ENCODE measurements at regions not wholly inside any gene's neighbourhood (a gene's known extent, or its start where the extent isn't known, plus 50 kb on each side); places are given as distances from the start of the nearest gene placed in this dataset.
"Not testable (repeated sequence)": the region's sequence is repeated elsewhere in the genome, so short reads cannot be mapped to it uniquely, and the experiment has no call there.

DNA sequence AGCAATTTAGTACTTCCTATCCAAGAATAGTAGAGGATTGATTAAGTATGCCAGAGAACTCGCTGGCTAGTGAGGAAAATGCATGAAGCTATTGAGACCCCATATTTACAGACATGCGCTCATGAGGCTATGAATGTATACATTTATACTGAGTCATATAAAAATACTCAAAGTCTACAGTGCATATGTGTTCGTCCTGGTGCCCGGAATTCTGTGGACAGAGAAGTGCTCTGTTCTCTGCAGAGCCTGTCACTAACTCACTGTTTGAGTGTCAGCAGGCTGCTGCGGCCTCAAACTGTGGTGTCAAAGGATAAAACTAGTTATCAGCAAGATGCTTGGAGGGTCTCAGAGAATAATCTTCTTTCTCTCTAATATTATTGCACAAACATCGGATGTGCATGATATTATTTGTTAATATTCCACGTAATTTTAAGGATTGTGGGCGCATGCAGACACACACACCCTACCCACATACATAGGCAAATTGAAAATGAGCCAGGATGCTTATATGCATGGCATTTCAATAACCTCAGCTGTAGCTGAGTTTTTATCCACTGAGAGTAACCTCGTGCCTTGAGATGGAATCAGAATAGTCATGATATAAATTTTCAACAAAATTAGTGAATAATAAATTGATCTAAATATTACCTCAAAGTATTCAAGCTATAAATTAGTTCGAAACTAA lies 50.0 kb upstream of the TSC22D2 start:
- H3K4me3 ChIP-seq (ENCODE audit: low read depth, low read length) = no peak overlapping the region
- DNase-seq (ENCODE audit: low read depth) = no peak

DNA sequence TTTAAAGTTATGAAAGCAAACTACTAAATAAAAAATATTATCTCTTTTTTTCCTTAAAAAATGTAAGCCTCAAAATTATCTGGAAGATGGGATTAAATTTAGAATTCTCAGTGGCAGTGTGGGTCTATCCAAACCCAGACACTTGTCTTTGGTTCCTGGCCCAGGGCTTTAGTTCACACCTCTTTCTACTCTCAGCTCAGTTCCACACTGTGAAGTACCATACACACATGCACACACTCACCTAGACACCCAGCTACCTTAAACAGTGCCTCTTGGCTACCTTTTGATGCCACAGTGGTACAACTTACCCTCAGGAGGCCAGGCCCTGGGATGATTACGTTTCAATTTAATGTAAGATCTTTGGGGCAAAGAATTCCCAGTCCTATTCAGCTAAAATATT lies 51.0 kb upstream of the TSC22D2 start:
- DNase-seq (ENCODE audit: low read depth) = no peak
- H3K4me3 ChIP-seq (ENCODE audit: low read depth, low read length) = no peak overlapping the region

DNA sequence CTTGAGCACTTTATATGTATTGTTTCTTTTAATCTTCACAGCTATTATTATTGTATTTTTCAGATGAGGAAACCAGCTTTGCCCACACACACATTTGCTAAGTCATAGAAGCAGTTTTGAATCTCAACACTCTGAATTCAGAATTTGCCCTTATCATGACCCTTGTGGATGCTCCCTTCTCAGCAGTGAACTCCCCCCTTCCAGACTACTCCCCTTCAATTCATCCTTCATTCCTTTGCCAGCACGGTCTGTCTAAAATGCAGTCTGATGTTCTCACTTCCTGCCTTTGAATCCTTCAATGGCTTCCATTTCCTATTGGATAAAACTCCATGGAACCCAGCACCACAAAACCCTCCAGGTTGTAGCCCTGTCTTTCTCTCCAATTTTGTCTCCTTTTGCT lies 52.5 kb upstream of the TSC22D2 start:
- DNase-seq (ENCODE audit: low read depth) = no peak

DNA sequence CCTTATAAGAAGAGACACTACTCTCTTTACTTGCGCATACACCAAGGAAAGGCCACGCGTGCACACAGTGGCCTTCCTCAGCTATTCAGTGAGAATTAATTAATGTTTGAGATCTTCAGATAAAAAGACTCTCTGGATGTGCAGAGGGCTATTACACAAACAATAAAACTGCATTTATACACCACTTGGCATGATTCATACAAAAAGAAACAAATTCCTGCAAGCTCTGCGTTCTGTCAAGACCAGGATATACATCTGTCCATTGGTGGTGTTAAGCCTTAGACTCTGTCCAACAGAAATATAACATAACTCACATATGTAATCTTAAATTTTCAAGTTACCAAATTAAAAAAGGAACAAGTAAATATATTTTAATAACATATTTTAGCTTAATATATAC lies 55.2 kb upstream of the TSC22D2 start:
- no peak overlapping the region for H3K4me3 ChIP-seq (ENCODE audit: low read depth, low read length)
- no peak for DNase-seq (ENCODE audit: low read depth)

More for the DNA sequence above, 52.5 kb upstream of the TSC22D2 start:
- no peak overlapping the region for H3K4me3 ChIP-seq (ENCODE audit: low read depth, low read length)

DNA sequence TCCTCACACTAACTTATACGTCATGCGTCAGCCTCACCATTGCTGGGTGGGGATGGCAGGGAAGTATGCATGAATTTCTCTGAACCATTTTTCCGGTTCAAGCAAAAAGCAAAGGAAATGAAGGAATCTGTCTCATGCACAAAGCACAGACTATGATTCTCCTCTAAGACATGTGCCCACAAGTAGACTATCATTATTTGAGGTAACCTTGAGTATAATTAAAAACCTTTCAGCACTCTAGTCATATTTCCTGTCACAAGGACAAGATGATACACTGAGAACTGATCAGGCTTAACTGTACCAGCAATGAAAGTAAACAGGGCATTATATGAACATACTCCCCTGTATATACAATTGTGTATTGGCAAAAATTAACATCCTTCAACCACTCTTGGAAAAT lies 56.7 kb upstream of the TSC22D2 start:
- no peak overlapping the region for H3K4me3 ChIP-seq (ENCODE audit: low read depth, low read length)
- no peak for DNase-seq (ENCODE audit: low read depth)

DNA sequence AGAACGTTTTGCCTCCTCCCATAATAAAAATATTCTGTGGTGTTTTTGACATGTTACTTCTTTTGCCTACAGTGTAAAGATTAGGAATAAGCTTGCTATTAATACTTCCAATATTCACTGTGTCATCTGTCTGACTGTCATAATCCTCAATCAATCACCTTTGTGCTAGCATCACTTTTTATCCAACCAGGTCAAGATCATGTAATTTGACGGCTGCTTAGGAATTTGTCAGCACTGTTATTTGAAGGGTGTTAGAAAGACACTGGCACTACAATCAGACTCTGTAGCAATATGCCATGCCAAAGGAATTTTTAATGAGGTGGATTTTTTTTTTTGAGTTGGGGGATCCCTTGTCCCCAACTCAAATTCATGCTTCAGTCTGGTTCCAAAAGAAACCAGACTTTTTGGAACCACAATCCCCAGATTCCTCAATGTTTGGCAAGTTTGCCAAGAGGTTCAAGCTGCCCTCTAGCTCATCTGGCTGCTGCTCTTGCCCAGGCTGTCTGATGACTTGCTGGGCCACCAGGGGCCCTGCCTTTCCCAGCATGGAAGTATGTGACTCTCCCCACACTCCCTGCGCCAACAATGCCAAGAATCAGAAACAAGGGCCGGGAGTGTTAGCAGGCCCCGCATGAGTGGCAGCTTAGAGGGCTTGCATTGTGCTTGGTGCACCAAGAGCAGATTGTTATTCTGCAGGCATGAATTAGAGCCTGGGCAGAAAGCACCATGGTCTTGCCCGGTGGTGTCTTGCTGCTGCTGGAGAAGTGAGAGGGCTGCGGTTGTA lies 58.6 kb upstream of the TSC22D2 start:
- no peak for DNase-seq (ENCODE audit: low read depth)
- no peak overlapping the region for H3K4me3 ChIP-seq (ENCODE audit: low read depth, low read length)

DNA sequence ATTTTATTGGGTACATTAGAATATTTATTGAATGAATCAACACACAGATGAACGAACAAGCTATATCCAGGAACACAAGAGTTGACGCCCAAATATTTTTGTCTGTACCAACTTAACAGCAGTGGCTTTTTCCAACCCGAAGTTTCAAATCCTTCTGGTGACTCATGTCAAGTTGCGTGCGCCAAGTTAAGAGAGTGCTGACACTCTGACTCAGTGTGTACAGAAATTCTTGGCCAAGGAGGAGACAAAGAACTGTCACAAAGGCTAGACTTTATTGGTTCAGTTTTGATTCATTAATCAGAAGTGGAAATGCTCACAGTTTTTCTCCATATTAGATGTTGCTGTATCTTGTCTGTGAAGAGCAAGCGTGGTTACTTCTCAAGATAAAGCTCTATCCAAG lies 59.6 kb upstream of the TSC22D2 start:
- no peak overlapping the region for H3K4me3 ChIP-seq (ENCODE audit: low read depth, low read length)
- DNase-seq (ENCODE audit: low read depth) = peak; percentile 81

DNA sequence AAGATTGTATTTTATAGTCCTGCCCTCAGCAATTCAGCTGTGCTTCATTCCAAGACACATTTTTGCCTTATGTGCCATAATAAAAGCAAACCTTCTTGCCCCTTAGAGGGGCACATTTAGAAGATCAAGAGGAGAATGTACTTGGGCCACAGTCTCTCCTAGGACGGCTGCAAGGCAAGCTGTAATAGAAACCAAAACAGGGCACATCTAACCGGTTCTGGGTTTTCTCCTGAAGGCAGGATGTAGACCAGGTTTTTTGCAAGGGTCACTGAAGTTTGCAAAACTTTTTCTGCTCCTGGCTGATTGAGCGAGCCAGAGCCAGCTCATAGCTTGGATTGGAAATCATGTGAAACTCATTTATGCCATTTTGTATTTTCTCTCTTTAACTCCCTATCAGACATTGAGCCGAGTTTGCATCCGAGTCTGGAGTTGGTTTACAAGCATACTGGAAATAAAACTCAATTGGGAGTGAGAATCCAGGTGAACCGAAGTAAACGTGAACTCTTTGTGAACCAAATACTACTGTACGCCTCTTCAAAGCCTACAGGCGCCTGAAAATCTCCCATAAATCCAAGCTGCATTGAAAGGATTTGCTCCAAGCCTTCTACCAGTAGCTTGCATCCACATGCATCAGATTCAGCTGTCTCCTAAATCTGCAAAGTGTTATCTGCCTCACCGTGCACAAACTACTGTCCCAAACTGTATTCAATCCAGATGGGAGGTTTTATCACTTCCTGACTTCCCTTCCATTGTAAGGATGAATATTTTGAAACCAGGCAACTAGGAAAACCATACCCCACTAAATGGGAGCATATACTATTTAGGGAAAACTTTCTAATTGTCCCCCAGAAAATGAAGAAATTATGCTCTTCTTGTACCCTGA lies 60.9 kb upstream of the TSC22D2 start:
- DNase-seq (ENCODE audit: low read depth) = no peak
- no peak overlapping the region for H3K4me3 ChIP-seq (ENCODE audit: low read depth, low read length)

DNA sequence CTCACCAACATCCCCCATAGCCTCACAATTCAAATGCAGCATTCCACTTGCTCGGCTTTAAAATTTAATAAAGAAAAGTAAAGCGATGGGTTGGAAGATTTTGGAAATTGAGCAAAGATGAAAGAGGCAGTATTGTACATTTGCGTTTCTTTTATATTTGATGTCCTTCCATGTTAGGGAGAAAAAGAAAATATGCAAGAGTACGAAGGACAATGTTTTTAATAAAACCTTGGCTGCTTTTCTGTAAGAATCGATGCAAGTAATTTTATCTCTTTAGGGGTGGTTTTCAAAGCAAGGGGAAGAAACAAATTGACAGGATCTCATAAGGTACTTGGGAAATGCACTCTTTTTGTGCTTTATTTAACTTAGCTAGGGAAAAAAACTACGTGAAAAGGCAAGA lies 61.8 kb upstream of the TSC22D2 start:
- no peak for DNase-seq (ENCODE audit: low read depth)
- H3K4me3 ChIP-seq (ENCODE audit: low read depth, low read length) = no peak overlapping the region

DNA sequence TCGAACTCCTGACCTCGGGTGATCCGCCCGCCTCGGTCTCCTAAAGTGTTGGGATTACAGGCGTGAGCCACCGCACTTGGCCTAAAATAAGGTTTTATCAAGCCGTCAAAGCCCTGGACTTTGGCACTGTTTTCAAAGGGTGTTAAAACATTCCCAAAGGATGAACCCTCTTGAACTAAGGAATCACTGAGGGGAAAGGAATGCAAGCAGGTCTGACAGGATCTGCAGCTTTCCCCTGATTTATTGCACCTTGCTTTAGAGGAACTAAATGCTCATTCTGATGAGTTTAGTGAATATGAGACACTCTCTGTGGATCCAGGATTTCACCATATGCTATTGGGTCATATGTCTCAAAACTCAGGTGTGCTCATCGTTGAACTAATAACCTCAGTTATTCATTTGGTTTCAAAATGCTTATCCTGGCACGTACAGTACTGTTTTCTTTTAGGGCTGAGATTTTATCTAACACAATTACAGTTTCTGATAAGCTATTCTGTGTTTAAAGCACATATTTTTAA lies 63.0 kb upstream of the TSC22D2 start:
- no peak for DNase-seq (ENCODE audit: low read depth)

DNA sequence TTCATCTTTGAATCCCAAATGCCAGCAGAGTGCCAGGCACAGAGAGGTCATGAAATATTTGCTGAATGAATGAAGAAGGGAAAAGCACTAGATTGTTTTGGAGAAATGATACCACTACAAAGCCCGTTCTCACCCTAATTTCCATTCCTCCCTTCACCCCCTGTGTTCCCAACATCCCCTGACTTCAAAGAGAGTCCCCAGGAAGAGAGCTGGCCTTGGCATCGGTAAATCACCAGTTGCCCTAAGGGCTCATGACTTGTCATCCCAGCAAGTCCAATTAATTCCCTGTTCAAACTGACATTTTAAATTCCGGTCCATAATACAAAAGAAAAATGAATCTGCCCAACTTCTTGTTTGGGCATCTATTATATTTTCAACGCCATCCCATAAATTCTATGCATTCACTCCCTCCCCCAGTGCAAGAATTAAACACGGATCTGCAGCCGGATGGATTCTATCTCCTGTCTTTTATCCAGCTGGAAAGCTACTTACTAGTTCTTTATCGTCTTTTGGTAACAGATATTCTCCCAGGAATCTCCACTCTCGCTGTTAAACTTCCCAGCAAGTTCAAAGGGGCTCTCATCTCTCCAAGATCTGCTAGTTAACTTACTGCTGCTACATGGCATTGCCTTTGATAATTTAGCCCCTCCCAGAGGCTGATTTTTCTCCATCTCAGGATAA lies 63.9 kb upstream of the TSC22D2 start:
- no peak overlapping the region for H3K4me3 ChIP-seq (ENCODE audit: low read depth, low read length)
- DNase-seq (ENCODE audit: low read depth) = no peak

More for the DNA sequence above, 63.0 kb upstream of the TSC22D2 start:
- no peak overlapping the region for H3K4me3 ChIP-seq (ENCODE audit: low read depth, low read length)

DNA sequence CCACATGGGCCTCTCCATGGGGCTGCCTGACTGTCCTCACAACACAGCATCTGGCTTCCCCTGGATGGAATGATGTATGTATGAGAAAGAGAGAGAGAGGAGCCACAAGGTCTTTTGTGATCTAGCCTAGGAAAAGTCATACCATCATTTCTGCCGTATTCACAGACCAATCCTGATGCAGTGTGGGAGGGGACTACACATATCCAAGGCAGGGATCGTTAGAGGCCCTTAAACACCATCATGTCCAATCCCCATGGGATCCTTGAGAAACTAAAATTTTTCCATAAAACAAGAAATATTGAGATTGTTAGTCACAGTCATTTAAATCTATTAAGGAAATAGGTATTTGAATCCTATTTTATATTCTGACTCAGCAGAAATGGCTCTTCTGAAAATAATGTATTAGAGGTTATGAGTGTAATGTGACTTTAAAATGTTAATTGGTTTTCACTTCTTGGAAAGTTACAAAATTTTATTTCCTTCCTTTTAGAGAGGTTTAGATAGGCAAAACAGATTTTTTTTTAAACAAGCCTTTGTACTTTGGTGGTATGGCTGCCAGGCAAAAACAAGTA lies 65.1 kb upstream of the TSC22D2 start:
- H3K4me3 ChIP-seq (ENCODE audit: low read depth, low read length) = no peak overlapping the region
- no peak for DNase-seq (ENCODE audit: low read depth)

DNA sequence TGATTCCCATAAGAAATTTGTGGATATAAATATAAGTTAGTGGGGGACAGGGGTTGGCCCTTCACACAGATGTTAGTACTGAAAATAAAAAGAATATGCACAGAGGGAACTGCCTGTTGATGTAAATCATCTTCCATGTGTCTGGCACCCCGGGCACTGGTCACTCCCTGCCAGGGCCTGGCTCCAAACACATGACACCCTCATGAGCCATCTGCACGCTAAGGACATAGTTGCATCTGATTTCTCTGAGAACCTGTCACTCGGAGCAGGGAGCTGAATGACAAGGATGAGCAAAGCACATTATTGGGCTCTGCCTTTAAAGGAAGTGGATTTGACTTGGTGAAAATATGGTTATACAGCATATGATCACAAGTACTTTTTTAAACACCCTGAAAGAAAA lies 66.2 kb upstream of the TSC22D2 start:
- no peak overlapping the region for H3K4me3 ChIP-seq (ENCODE audit: low read depth, low read length)
- DNase-seq (ENCODE audit: low read depth) = no peak

DNA sequence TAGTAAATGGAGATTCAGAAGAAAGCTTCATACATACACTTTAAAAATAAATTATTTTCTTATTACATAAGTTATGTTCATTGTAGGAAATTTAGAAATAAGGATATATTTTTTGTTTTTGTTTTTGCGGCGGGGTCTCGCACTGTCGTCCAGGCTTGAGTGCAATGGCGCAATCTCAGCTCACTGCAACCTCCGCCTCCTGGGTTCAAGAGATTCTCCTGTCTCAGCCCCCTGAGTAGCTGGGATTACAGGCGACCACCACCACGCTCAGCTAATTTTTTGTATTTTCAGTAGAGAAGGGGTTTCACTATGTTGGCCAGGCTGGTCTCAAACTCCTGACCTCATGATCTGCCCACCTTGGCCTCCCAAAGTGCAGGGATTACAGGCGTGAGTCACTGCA lies 71.7 kb upstream of the TSC22D2 start:
- not testable (repeated sequence) for DNase-seq (ENCODE audit: low read depth); H3K4me3 ChIP-seq (ENCODE audit: low read depth, low read length)

DNA sequence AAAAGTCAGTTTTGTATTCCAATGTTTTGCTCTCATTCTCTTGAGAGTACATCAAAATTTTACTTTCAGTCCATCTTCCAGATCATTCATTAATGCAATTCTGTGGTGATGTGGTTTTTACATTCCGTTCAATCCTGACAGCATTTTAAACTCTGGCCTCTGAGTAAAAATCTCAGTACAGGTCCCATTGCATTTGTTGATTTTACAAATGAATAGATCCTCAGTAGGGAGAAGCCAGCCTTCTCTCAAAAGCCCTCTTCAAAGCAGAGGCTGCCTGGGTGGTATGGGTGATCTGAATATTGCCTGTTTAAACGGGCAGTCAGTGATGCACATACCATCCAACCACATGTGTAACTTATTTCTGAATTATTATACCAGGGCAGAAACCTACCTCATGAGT lies 72.5 kb upstream of the TSC22D2 start:
- DNase-seq (ENCODE audit: low read depth) = no peak

DNA sequence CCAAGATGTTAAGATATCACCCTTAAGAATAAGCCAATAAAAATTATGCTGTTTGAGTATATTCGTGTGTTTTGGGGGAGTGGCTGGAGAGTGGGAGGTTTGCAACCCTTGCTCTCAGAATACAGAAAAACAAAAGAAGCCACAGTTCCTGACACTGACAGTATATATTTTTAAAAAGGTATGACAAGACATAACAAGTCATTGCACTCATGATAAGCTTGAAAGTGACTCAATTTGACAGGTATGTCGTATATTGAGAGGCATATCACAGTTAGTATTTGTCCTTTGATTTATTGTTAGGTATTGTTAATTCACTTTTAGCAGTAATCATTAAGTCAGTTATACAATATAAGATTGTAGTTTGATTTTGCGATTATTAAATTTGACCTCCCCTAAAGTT lies 73.1 kb upstream of the TSC22D2 start:
- H3K4me3 ChIP-seq (ENCODE audit: low read depth, low read length) = no peak overlapping the region

More for the DNA sequence above, 72.5 kb upstream of the TSC22D2 start:
- no peak overlapping the region for H3K4me3 ChIP-seq (ENCODE audit: low read depth, low read length)

DNA sequence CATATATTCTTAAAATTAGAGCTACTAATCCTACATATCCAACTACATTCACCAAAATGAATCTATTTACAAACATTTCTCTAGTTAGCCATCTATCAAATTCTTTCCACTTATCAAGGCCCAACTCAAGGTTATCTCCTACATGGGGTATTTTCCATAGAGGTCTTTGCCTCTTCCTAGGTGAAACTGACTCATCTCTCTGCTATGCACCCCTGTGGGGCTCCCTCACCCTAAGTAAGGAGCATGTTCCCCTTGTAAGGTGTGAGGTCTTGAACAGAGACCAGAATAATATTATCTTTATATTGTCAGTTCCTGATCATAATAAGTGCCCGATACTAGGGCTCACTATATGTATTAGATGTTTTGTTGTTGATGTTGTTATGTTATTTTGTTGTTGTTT lies 74.6 kb upstream of the TSC22D2 start:
- H3K4me3 ChIP-seq (ENCODE audit: low read depth, low read length) = no peak overlapping the region
- DNase-seq (ENCODE audit: low read depth) = no peak

More for the DNA sequence above, 73.1 kb upstream of the TSC22D2 start:
- DNase-seq (ENCODE audit: low read depth) = no peak

DNA sequence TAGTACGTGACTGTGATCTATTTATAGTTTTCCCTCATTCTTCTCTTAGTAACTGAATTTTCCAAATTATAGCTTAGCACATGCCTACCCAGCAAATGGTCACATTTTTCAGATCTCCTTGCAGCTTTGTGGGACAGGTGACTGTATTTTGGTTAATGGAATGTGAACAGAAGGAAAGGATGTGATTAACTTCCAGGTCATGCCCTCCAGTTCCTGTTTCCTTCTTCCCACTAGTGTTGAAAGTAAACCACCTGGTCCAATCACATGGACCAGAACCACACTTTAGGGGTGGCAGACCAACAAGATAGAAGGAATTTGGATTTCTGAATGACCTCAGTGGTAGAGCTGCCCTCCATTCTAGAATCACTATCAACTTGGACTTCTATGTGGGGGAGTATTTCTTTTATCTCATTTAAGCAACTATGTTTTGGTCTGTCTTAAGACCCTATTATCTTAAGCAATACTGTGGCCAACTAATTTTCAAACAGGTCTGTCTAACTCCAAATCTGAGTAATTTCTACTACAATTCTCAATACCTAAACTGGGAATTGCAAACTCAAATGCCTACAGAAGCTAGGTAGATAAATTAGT lies 76.0 kb upstream of the TSC22D2 start:
- no peak for DNase-seq (ENCODE audit: low read depth)
- no peak overlapping the region for H3K4me3 ChIP-seq (ENCODE audit: low read depth, low read length)

DNA sequence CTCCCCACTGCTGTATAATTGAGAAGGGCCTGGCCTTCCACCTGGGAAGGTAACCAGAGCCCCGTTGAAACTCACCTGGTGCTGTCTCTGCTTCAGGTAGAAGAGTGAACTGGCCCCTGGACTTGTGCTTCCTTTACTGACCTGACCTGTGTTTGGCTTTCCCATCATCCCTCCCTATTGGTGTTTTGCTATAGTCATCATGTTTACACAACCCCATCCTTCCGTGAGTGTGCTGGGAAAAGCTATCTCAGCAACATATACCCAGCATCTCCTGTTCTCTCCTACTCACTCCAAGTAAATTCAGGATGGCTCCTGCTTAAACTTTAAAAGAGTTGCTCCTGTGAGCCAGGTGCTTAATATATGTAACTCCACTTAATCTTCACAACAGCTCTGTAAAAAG lies 77.2 kb upstream of the TSC22D2 start:
- H3K4me3 ChIP-seq (ENCODE audit: low read depth, low read length) = no peak overlapping the region
- DNase-seq (ENCODE audit: low read depth) = no peak
